WI38 (cell line): ENCODE measurements at regions not wholly inside any gene's neighbourhood (a gene's known extent, or its start where the extent isn't known, plus 50 kb on each side); places are given as distances from the start of the nearest gene placed in this dataset.

Source experiments
- H3K4me3 ChIP-seq: 2 replicates; pipeline ENCODE4 v1.5.1; 2011; ENCODE audit warnings: low read depth, mild to moderate bottlenecking, control low read depth, low read length
- CTCF ChIP-seq: IDR thresholded peaks from 2 replicates; pipeline ENCODE4 v1.5.1; 2012; ENCODE audit warnings: low read depth, mild to moderate bottlenecking, control low read depth, low read length

DNA sequence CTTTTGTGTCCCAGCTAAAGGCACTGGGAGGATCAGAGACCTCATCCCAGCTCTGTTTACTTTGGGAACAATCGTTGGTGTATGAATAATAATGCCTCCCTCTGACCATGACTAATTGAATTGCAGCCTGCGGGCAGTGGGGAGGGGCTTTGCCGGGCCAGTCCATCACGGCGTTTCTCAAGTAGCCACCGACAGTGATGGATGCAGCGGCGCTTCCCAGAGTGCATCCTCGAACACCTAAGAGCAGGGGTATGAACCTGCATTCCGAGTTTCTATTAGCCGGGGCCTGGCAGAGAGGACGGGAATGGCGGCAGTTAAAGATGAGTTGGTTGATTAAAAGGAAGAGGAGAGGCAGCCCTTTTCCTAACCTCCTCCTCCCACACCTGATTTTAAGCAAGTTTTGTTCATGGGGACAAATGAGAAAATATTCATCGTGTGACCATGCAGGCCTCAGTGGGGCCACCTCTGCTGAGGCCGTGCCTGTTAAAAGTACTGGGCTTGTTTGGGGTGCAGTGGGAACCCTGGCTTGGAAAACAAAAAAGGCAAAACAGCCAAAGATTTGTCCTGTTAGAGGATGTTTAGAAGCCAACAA, 154.1 kb downstream of the FOXA2 start:
- TF ChIP-seq CTCF, result no peak
- H3K4me3 ChIP-seq, result no peak overlapping the region

- H3K4me3 ChIP-seq, result no peak overlapping the region
- no peak for TF ChIP-seq CTCF
These were observed 154.9 kb downstream of the FOXA2 start for GRCh38 chr20:22429175-22430153.

GRCh38 chr20:22428051-22428450, 156.3 kb downstream of the FOXA2 start:
- no peak overlapping the region for H3K4me3 ChIP-seq
- TF ChIP-seq CTCF, result no peak

DNA sequence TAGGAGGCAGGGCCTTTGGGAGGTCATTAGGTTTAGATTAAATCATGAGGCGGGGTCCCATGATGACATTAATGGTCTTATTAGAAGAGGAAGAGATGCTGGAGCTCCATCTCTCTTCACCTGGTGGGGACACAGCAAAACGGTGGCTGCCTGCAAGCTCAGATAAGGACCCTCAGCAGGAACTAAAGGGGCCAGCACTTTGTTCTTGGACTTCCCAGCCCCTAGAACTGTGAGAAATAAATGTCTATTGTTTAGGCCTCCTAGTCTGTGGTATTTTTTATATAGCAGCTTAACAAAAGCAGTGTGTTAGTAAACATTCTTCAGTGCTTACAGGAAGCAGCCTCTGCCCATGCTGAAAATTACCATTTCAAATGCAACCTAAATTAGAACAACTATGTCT, 157.6 kb downstream of the FOXA2 start:
- TF ChIP-seq CTCF, result no peak

GRCh38 chr20:22425344-22426295, 158.8 kb downstream of the FOXA2 start:
- no peak overlapping the region for H3K4me3 ChIP-seq
- no peak for TF ChIP-seq CTCF

More for the DNA sequence above, 157.6 kb downstream of the FOXA2 start:
- no peak overlapping the region for H3K4me3 ChIP-seq

DNA sequence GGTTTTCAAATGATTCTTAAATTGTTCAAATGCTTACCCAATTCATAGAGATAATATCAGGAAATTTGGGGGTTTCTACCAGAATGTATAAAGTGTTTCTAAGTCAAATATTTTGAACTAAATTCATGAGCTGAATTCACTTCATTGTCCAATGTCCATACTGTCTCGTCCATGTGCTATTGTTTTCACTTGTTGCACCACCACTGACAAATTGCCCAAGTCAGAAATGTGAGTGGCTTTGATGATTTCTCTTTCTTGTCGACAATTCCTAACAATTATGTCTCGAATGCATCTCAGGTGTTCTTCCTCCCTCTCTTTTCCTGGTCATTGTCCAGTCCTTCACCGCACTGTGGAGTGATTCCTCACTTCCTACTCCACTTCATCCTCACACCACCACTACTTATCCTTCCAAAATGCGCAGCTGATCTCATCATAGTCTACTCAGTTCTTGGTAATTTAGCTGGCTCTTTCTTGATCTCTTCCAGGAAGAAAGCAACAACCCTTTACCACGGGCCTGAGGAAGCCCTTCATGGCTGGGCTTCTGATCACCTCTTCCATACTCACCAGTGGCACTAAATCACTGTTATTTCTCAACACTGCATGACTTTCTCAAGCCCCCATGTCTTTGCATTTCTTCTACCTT, 161.1 kb downstream of the FOXA2 start:
- H3K4me3 ChIP-seq, result no peak overlapping the region
- TF ChIP-seq CTCF, result no peak
